ENCODE measurements at regions not wholly inside any gene's neighbourhood (a gene's known extent, or its start where the extent isn't known, plus 50 kb on each side); places are given as distances from the start of the nearest gene placed in this dataset.

DNA sequence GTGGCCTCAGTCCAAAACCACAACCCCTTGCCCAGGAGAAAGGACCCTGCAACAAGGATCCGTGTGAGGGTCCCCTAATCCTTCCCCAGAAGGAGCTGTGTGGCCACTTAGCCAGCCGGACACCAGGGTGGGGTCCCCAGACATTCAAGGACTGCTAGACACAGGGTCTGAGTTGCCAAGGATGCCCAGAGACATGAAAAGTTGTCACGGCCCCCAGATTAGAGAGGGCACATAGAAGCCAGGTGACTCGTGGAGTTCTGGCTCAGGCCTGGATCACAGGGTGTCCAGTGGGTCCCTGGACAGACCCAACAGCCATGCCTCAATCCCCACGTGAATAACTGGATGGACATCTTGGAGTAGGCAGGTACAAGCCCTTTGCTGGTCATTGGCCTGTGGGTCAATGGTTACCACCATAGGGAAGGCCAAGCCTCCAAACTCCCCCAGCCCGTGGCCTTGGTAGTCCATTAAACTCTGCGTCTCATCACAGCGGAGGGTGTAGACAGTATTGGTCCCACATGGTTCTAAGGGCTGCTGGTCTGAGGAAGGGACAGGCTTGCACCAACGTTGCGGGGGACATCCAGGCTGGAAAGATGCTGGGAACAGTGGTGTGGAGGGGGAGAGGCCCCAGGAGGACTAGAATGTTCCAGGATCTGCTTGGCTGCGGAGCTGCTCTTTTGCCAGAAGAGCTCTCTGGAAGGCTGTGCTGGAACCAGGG, 205.9 kb upstream of the PPP2R2D start:
- TF ChIP-seq SP1 (IDR thresholded peaks at IDR 0.05; ENCODE audit: low read depth, low read length), result no peak
- TF ChIP-seq CBX3 (IDR thresholded peaks at IDR 0.05; ENCODE audit: borderline replicate concordance, low read depth), result no peak
- TF ChIP-seq, protein P1, sequence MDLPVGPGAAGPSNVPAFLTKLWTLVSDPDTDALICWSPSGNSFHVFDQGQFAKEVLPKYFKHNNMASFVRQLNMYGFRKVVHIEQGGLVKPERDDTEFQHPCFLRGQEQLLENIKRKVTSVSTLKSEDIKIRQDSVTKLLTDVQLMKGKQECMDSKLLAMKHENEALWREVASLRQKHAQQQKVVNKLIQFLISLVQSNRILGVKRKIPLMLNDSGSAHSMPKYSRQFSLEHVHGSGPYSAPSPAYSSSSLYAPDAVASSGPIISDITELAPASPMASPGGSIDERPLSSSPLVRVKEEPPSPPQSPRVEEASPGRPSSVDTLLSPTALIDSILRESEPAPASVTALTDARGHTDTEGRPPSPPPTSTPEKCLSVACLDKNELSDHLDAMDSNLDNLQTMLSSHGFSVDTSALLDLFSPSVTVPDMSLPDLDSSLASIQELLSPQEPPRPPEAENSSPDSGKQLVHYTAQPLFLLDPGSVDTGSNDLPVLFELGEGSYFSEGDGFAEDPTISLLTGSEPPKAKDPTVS (IDR thresholded peaks at IDR 0.05; ENCODE audit: low read depth, low read length), result no peak
- TF ChIP-seq BCL11A (IDR thresholded peaks at IDR 0.05; ENCODE audit: low read depth, low read length), result no peak
- TF ChIP-seq NFXL1 (IDR thresholded peaks at IDR 0.05; ENCODE audit: borderline replicate concordance), result no peak
- no peak for TF ChIP-seq RAD21 (IDR thresholded peaks at IDR 0.05; ENCODE audit: insufficient read depth, low read depth, low read length)
- no peak for TF ChIP-seq SUPT20H (IDR thresholded peaks at IDR 0.05; ENCODE audit: borderline replicate concordance, control insufficient read depth, low read depth, low read length)
- TF ChIP-seq MYC (IDR thresholded peaks at IDR 0.05; ENCODE audit: insufficient read depth, insufficient read length, insufficient replicate concordance, low read length, severe bottlenecking), result no peak
- TF ChIP-seq TCF12 (IDR thresholded peaks at IDR 0.05; ENCODE audit: low read depth, low read length), result no peak
- no peak for TF ChIP-seq STAT1 (conservative IDR thresholded peaks at IDR 0.05)
- TF ChIP-seq ZNF384 (IDR thresholded peaks at IDR 0.05; ENCODE audit: borderline replicate concordance, low read depth, low read length), result no peak
- no peak for TF ChIP-seq SREBF1 (IDR thresholded peaks at IDR 0.05; ENCODE audit: low read length)
- TF ChIP-seq, protein P2, sequence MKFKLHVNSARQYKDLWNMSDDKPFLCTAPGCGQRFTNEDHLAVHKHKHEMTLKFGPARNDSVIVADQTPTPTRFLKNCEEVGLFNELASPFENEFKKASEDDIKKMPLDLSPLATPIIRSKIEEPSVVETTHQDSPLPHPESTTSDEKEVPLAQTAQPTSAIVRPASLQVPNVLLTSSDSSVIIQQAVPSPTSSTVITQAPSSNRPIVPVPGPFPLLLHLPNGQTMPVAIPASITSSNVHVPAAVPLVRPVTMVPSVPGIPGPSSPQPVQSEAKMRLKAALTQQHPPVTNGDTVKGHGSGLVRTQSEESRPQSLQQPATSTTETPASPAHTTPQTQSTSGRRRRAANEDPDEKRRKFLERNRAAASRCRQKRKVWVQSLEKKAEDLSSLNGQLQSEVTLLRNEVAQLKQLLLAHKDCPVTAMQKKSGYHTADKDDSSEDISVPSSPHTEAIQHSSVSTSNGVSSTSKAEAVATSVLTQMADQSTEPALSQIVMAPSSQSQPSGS (IDR thresholded peaks at IDR 0.05; ENCODE audit: low read length), result no peak
- no peak for TF ChIP-seq TARDBP (IDR thresholded peaks at IDR 0.05; ENCODE audit: borderline replicate concordance)
- in situ Hi-C loops (cut with MboI) (no loop called here), intact Hi-C loops (cut with micrococcal nuclease; ENCODE audit: unreplicated experiment) (no loop called here)
- Histone ChIP-seq H3K4me1 (ENCODE audit: control insufficient read depth, insufficient read depth, low read length) (no peaks in the 10 kb centered on the region), H3K9me3 (replicated peaks; ENCODE audit: control insufficient read depth, insufficient read depth, low read length) (no peaks in the 10 kb centered on the region), H3K27me3 (replicated peaks in 1 of 2; ENCODE audit: control insufficient read depth in 2 of 2, insufficient read depth in 2 of 2, low read length in 1 of 2) (no peaks in the 10 kb centered on the region), H3K4me2 (ENCODE audit: control insufficient read depth, insufficient read depth) (no peak overlapping the region), H4K20me1 (ENCODE audit: control insufficient read depth, insufficient read depth) (no peaks in the 10 kb centered on the region), H3K36me3 (ENCODE audit: control insufficient read depth in 2 of 2, insufficient read depth in 2 of 2, low read length in 1 of 2) (no peaks in the 10 kb centered on the region), H3K79me2 (ENCODE audit: control insufficient read depth, insufficient read depth, low read length) (no peaks in the 10 kb centered on the region), H3K27ac (ENCODE audit: control insufficient read depth, insufficient read depth) (no peak overlapping the region), H2AFZ (ENCODE audit: control insufficient read depth, low read depth, low read length) (no peak overlapping the region), H3K9ac (ENCODE audit: control insufficient read depth, insufficient read depth, low read length) (no peak overlapping the region), H3K4me3 (no peak overlapping the region)
- RAD21 ChIA-PET (ENCODE audit: unreplicated experiment), result no interaction called here
- SMC1A ChIA-PET (ENCODE audit: uncharacterized antibody, unreplicated experiment), result no interaction called here
- WGBS (ENCODE audit: insufficient coverage, insufficient replicate concordance, low lambda C conversion rate, missing lambda C conversion rate), result 44% methylated on average over 11 of the region's 11 CpGs
- no peak for DNase-seq (ENCODE audit: low read depth, low spot score)
- CTCF ChIA-PET, result no interaction called here
- FAIRE-seq, result no peak
- no TSS peak for BruUV-seq (replicated peaks)
- ATAC-seq, result no peak
- POLR2A ChIA-PET, result no interaction called here
